Inferior parietal cortex (tissue), 1 donor: ENCODE measurements at regions not wholly inside any gene's neighbourhood (a gene's known extent, or its start where the extent isn't known, plus 50 kb on each side); places are given as distances from the start of the nearest gene placed in this dataset.
"Not testable (repeated sequence)": the region's sequence is repeated elsewhere in the genome, so short reads cannot be mapped to it uniquely, and the experiment has no call there.

Experiments
- DNase-seq: peaks from one replicate; pipeline ENCODE4 v3.0.0-alpha.2; 2016; ENCODE audit errors: extremely low spot score

DNA sequence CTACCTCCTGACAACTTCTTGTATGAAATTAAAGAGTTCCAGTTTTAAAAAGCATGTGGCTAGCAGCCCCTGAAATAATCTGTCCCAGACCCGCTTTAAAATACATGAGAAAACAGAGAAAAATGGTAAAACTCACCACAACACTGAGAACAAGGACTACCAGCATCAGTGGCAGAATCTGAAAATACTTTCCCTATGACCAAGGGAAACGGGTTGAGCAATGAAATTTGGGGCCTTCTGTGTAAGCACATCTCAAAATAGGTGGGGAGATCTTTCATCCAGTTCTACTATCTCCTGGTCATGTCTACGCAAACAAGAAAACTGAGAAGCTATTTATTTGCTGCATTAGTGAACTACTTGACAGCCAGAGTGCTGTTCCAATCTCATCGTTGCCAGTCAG is 172.3 kb downstream of the LNPK start:
- DNase-seq: no peak

DNA sequence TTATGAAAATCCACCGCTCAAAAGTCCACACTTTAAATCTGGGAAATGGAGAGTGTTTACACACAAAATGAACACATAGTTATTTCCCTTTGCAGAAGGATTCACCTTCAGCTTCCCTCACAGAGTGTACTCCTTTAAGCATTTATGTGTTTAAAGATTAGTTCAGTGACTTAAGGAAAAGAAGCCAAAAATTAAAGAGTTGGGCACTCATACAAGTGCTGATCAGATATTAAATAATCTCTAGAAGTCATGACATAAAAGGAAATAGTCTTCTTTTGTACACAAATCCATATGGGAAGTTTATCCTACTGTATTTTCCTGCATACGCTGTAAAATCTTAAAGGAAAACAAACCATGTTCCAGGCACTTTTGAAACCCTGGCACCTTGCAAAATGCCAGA is 174.2 kb downstream of the LNPK start:
- no peak for DNase-seq

GRCh38 chr2:175824243-175824642 is 177.8 kb downstream of the LNPK start:
- DNase-seq: no peak

DNA sequence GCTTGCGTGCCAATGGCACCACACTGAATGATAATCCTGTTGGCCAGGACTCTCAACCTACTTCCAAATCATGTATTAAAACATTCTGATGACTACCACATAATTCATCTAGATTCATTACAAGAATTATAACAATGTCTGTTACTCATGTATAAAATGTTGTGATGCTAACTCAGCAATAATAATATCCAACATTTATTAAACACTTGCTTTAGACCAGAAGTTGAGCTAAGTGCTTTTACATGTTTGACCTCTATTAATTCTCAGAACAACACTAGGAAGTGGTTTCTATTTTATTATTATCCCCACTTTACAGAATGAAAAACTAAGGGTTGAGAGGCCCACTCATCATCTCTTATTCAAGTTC is 178.4 kb downstream of the LNPK start:
- no peak for DNase-seq

GRCh38 chr2:175823002-175823706 is 178.9 kb downstream of the LNPK start:
- DNase-seq: no peak

DNA sequence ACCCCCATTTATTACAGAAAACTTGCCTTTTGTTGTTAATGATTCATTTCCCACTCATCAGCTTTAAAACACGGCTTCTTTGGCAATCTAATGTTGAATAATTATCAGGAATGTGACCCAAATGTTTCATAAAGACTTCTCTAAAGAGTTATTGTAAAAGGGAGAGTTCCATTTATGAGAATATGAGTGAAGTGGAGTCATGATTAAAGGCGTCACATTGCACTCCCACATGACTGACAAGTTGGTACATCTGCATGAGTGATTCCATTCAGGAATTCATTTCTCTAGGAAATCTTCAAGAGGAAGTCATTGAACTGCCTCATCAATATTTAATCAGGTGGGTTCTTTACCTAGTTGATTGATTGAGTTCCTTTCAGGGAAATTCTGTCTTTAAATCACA is 184.8 kb downstream of the LNPK start:
- no peak for DNase-seq

- DNase-seq: no peak
Observed at GRCh38 chr2:175815537-175815936, 186.5 kb downstream of the LNPK start.

DNA sequence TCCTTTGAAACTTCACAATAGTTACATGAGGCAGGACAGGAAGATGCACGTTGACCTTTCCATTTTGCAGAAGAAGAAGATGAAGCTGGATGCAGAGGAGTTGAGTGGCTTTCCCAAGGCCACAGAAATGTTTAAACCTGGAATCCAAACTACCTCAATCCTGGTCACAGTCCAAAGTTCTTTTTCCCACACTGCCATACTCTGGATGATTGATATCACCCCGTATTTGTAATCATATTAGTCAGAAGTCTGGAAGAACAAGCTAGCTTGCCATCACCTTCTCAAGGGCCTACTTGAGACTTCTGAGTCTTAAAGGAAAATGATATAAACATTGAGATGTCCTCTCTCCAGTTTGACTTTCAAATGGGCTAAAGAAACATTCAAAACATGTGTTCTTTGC is 190.1 kb downstream of the LNPK start:
- DNase-seq: no peak

DNA sequence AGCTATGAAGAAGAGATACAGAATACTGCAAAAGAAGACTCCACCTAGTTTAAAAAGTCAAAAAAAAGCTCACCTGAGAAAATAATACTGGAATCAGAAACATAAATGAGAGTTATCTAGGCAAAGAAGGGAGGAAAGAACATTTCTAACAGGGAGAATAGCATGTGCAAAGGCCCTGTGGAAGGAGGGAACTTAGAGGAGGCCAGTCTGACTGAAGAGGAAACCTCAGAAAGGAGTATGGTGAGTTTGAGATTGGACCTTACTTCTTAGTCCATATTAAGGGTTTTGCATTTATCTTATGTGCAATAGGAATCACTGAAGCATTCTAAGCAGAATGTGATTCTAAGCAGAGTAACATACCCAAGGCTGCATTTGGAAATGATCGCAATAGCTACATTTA is 193.2 kb downstream of the LNPK start:
- no peak for DNase-seq

DNA sequence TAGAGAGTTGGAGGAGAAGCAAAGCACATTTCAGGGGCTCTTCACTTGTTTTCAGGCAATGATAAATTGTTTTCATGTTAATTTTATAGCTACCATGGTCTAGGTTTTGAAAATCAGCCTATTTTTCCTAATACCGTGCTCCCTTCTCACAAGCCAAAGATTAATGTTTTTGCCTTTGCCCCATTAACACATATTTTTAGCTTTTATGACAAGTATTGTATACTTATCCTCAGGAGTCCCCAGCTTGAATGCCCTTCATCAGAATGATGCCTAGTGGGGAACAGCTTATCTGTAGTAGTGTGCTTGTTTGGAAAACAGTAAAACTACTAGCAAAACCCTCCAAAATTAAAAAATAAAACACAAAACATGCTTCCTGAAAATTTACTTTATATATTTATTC is 194.0 kb downstream of the LNPK start:
- DNase-seq: no peak

GRCh38 chr2:175807031-175807873 is 194.8 kb downstream of the LNPK start:
- no peak for DNase-seq

DNA sequence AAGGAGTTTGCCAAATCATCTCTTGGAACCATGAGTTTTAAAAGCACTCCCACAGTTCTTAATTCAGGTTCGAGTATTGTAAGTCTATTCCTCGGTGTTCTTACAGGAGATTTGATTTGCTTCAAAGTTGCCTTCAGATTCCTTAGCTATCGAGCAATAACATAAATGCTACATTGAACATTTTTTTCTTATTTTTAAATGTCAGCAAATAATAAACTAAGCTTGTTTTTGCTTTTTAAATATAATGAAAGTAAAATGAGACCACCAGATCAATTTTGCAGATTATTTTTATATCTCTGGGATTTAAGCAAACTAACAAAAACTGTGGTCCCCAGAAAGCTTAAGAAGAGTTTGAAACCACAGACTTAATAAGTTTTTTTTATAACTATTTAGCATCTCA is 195.5 kb downstream of the LNPK start:
- DNase-seq: no peak

GRCh38 chr2:175806125-175806490 is 196.0 kb downstream of the LNPK start:
- DNase-seq: no peak

- DNase-seq: no peak
Observed at GRCh38 chr2:175805442-175806124, 196.5 kb downstream of the LNPK start.

- no peak for DNase-seq
Observed at GRCh38 chr2:175804122-175804521, 197.9 kb downstream of the LNPK start.

- DNase-seq: not testable (repeated sequence)
Observed at GRCh38 chr2:175796422-175796821, 205.6 kb downstream of the LNPK start.

DNA sequence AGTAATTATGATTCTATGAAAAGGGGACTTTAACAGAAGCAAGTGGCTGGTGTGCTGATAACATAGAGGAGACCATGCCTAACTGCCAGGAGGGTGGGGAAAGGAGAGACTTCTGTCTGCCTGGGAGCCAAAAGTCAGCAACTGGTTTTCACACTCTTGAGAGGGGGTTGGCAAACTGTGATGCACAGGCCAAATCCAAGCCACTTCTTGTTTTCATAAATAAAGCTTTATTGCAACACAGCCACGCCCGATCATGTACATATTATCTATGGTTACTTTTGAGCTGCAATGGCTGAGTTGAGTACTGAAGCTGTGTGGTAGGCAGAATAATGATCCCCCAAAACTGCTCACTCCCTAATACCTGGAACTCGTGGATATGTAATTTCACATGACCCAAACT is 208.4 kb downstream of the LNPK start:
- DNase-seq: no peak

DNA sequence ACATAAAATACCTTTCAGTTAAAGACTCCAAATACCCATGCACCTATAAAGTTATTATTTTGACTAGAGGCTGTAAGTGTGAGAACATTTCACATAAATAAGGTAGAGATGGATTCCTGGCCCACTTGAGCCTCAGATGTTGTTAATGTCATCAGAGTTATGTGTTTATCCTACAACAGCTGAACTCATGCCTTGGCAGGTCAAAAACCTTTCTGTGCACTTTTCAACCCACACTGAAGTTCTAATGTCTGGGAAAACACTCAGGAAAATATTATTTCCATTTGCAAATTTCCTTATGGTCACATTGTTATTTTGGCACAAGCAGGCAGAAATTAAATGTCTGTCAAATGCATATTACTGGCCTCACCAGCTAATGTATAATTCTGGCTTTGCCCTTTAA is 209.2 kb downstream of the LNPK start:
- no peak for DNase-seq

- DNase-seq: no peak
Observed at GRCh38 chr2:175792199-175792598, 209.9 kb downstream of the LNPK start.

DNA sequence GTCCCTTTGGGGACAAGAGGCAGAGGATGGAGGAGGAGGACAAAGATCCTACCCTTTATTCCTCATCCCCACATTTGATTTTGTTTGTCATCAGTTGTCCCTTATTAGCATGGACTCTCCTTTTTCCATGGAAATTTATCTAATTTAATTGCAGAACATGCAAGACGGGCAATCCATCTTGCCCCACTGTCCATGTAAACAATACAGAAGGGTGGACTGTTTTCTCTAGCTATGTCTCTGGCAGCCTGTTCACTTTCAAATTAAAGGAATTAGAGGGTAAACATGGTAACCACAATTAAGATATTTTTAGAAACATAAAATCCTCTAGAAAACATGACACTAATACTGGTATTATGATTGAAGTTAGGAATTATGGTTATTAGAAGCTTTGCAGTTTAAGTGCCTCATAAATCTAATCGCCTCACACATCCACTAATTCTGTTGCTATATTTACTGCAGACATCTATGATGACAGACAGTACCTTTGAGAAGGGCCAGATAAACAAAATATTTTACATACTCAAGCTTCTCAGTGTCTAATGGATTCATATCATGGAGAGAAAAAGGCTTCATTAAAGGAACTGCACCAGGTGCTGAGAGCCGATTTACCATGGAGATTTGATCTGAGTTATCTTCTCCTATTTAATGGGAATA is 215.5 kb downstream of the LNPK start:
- DNase-seq: no peak

DNA sequence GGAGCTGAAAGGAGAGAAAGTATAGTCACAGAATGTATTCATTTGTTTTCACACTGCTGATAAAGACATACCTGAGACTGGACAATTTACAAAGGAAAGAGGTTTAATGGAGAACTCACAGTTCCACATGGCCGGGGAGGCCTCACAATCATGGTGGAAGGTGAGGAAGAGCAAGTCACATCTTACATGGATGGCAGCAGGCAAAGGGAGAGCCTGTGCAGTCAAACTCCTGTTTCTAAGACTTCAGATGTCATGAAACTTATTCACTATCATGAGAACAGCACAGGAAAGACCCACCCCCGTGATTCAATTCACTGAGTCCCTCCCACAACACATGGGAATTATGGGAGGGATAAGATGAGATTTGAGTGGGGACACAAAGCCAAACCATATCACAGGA is 224.7 kb downstream of the LNPK start:
- DNase-seq: not testable (repeated sequence)

DNA sequence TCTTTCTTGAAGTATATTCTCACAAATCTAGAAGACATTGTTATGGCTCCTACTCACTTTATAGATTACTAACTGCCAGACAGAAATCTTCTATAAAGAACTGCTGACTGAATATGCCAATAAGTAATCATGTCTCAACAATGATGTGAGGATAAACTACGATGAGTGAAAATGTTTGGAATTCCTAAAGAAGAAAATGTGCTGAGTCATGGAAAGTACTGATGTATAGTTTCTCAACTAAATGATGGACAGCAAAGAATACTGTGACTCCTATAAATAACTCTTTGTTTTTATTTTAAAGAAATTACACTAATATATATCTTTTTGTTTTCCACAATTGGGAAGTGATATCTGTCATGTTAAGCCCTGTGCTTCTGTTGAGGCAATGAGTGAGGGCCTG is 232.9 kb downstream of the LNPK start:
- no peak for DNase-seq
